Panc1 (cell line): ENCODE measurements at regions not wholly inside any gene's neighbourhood (a gene's known extent, or its start where the extent isn't known, plus 50 kb on each side); places are given as distances from the start of the nearest gene placed in this dataset.

Experiments
- CTCF ChIP-seq: fragments of 450-650 bp; IDR thresholded peaks from 2 replicates; pipeline ENCODE4 v1.5.1; 2017; ENCODE audit warnings: mild to moderate bottlenecking
- POLR2AphosphoS5 ChIP-seq: IDR thresholded peaks from 2 replicates; pipeline ENCODE4 v1.6.1; 2012; ENCODE audit warnings: mild to moderate bottlenecking, low read depth, low read length, moderate library complexity
- SIN3A ChIP-seq: IDR thresholded peaks from 2 replicates; pipeline ENCODE4 v1.6.1; 2012; ENCODE audit warnings: low read depth, mild to moderate bottlenecking, low read length, moderate library complexity, borderline replicate concordance; ENCODE audit not compliant: insufficient read depth
- TCF7L2 ChIP-seq: IDR thresholded peaks from 2 replicates; pipeline ENCODE4 v1.6.1; 2011; ENCODE audit warnings: mild to moderate bottlenecking, low read depth, low read length, inconsistent platforms
- TF ChIP-seq, protein P1 (sequence below), 2 experiments: IDR thresholded peaks; 2 replicates each; pipeline ENCODE4 v1.6.1; 2011 to 2012; ENCODE audit warnings: low read depth in 2 of 2, control low read depth in 1 of 2, low read length in 1 of 2, mild to moderate bottlenecking in 1 of 2, moderate library complexity in 1 of 2; ENCODE audit not compliant: insufficient read depth in 1 of 2

DNA sequence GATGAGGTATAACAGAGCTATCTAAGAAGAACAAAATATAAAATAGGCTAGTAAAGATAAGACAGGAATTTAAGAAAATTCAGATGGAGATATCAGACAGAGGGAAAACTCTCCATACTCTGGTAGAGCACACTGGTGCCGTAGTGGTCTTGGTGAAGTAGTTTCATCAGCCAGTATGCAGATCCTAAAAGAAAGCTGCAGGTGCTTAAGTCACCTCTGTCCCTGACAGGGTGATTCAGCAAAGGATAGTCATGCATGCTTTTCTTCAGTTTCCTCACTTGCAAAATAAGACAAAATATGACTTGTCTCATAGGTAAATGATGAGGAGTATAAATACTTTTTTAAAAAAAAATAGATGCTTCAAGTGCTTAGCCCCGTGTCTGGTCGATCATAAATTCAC is 794.9 kb downstream of the TNS3 start:
- TF ChIP-seq POLR2AphosphoS5 (no peak), CTCF (no peak), SIN3A (no peak), TCF7L2 (no peak)
- TF ChIP-seq, protein P1, sequence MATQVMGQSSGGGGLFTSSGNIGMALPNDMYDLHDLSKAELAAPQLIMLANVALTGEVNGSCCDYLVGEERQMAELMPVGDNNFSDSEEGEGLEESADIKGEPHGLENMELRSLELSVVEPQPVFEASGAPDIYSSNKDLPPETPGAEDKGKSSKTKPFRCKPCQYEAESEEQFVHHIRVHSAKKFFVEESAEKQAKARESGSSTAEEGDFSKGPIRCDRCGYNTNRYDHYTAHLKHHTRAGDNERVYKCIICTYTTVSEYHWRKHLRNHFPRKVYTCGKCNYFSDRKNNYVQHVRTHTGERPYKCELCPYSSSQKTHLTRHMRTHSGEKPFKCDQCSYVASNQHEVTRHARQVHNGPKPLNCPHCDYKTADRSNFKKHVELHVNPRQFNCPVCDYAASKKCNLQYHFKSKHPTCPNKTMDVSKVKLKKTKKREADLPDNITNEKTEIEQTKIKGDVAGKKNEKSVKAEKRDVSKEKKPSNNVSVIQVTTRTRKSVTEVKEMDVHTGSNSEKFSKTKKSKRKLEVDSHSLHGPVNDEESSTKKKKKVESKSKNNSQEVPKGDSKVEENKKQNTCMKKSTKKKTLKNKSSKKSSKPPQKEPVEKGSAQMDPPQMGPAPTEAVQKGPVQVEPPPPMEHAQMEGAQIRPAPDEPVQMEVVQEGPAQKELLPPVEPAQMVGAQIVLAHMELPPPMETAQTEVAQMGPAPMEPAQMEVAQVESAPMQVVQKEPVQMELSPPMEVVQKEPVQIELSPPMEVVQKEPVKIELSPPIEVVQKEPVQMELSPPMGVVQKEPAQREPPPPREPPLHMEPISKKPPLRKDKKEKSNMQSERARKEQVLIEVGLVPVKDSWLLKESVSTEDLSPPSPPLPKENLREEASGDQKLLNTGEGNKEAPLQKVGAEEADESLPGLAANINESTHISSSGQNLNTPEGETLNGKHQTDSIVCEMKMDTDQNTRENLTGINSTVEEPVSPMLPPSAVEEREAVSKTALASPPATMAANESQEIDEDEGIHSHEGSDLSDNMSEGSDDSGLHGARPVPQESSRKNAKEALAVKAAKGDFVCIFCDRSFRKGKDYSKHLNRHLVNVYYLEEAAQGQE (IDR thresholded peaks at IDR 0.05; ENCODE audit: insufficient read depth in 1 of 2, low read depth in 2 of 2, low read length in 1 of 2) = no peak
